GM21528 (cell line): ENCODE measurements at regions not wholly inside any gene's neighbourhood (a gene's known extent, or its start where the extent isn't known, plus 50 kb on each side); places are given as distances from the start of the nearest gene placed in this dataset.

Experiments
- ATAC-seq: cut with Tn5 transposase; IDR thresholded peaks from one replicate; pipeline ENCODE4 v1.9.1; 2021; ENCODE audit warnings: mild to moderate bottlenecking, moderate library complexity; ENCODE audit not compliant: unreplicated experiment, low FRiP score

- ATAC-seq, result no peak
Measured at GRCh38 chr12:13273097-13273496, 76.6 kb downstream of the EMP1 start.

GRCh38 chr12:13270817-13271216 is 74.3 kb downstream of the EMP1 start:
- ATAC-seq, result no peak
